ENCODE measurements at regions not wholly inside any gene's neighbourhood (a gene's known extent, or its start where the extent isn't known, plus 50 kb on each side); places are given as distances from the start of the nearest gene placed in this dataset.

- TF ChIP-seq CHD7 (IDR thresholded peaks at IDR 0.05; ENCODE audit: insufficient replicate concordance, low read length) = no peak
Measured at GRCh38 chr16:65773301-65773874, 593.1 kb upstream of the CDH5 start (continued).

All from H1 (cell line).